ENCODE measurements at regions not wholly inside any gene's neighbourhood (a gene's known extent, or its start where the extent isn't known, plus 50 kb on each side); places are given as distances from the start of the nearest gene placed in this dataset.
"Not testable (repeated sequence)": the region's sequence is repeated elsewhere in the genome, so short reads cannot be mapped to it uniquely, and the experiment has no call there.

- DNase-seq (ENCODE audit: low read depth, low spot score) = no peak
These were observed 473.7 kb upstream of the PODXL start for GRCh38 chr7:132030086-132030568.

GRCh38 chr7:132029369-132030085, 473.1 kb upstream of the PODXL start:
- DNase-seq (ENCODE audit: low read depth, low spot score) = no peak

- no peak for DNase-seq (ENCODE audit: low read depth, low spot score)
These were observed 471.9 kb upstream of the PODXL start for GRCh38 chr7:132028144-132028920.

DNA sequence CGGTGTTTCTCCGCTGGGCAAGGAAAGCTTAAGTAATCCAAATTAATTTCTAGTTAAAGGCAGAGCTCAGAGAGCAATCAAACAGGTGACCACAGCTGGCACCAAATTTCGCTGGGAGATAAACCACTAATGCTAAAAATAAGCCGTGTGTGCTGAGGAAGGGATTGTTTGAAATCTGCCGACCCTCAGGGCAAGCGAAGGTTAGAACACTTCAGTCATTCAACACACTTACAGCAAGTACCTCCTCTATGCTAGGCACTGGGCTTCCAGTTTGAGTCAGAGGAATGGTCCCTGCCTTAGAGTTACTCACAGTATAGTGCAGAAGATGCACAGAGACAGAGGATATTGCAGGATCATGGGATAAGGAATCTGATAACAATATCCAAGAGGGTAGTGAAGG, 467.9 kb upstream of the PODXL start:
- DNase-seq (ENCODE audit: low read depth, low spot score) = no peak

DNA sequence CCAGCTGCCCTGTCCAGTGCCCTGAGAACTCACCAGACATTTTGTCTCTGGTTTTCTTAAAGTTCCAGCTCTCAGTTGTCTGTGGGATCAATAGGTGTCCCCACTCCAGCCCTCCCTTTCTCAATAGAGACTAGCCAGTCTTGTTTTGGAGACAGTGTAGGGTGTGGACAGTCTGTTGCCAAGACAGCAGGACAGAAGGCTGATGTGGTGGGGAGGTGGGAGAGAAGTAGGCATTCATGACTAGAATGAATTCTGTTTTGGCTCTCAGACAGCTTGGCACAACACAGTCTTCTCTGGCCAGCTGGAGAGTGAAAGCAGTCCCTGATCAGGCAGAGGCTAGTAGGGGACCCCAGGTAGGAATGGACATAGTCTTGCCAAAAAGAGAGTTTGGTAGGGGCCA, 467.0 kb upstream of the PODXL start:
- DNase-seq (ENCODE audit: low read depth, low spot score) = no peak

- no peak for DNase-seq (ENCODE audit: low read depth, low spot score)
These were observed 465.8 kb upstream of the PODXL start for GRCh38 chr7:132022188-132022587.

- no peak for DNase-seq (ENCODE audit: low read depth, low spot score)
These were observed 463.3 kb upstream of the PODXL start for GRCh38 chr7:132019703-132020102.

DNA sequence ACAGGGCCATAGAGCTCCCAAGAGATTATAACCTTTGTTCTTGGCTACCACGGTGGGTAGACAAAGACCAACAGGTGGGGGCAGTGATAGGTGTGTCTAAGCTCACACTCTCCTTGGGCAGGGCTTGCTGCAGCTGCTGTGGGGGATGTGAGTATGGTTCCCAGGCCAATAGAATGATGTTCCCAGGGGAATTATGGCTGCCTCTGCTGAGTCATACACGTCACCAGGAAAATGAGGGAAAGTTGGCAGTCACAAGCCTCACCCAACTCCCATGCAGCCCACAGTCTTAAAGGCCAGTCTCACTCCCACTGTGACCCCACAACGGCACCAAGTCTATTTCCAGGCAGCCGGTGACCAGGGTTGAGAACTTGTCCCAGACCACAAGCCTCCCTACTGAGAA, 453.4 kb upstream of the PODXL start:
- DNase-seq (ENCODE audit: low read depth, low spot score) = no peak

DNA sequence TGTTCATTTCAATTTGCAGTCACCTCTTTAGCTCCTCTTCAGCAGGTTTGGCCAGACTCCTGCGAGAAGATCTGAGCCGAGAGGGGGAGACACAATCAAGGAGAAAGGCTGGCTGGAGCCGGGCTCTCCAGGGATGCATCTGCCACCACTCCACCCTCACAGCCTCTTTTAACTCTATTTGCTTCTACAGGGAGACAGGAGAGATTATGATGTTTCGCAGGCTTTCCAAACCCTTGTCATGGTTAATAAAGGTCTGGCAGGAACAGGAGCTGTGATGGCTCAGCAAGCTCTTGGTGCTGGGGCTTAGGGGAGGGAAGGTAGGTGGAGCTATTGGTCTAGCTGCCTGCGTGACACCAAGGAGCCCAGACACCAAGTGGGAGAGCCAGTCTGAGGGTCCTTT, 448.1 kb upstream of the PODXL start:
- no peak for DNase-seq (ENCODE audit: low read depth, low spot score)

DNA sequence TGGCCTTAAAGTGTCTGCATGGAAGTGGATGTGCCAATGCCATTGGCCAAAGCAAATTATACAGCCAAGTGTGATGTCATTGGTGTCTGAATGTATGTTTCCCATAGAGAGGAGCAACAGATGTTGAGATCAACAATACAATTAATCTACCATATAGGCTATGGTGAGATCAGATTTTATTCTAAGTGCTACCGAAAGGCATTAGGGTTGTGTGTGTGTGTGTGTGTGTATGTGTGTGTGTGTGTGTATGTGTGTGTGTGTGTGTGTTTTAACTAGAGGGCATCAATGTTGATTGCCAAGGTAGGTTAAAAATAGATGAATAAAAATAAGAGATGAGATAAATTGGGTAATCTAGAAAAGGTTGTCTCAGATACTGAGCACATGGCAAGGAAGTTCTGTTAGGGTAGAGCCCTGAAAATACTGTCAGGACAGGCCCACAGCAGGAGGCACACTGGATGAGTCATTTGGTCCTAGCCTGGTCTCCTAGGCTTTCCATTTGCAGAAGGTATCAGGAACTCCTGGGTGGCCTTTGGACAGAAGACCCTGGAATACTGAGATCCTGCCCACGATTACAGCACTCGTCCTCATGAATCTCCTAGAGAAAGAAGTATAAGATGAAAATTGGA, 446.0 kb upstream of the PODXL start:
- no peak for DNase-seq (ENCODE audit: low read depth, low spot score)

DNA sequence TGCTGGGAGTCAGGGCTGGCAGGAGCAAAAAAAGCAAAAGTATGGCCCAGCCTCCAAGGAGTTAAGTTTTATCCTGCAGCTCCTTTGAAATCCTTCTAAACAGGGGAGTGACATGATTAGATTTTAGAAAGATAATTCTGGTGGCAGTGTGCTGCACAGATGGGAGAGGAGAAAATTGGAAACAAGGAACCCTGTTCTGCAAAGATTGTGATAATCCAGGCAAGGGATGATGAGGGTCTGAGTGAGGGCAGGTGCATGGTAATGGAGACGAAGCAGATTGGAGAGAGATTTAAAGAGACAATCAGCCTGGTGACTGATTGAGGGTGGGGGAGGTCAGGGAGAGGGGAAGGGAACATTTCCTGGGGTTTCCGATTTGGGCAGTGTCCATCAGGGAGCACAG, 444.7 kb upstream of the PODXL start:
- DNase-seq (ENCODE audit: low read depth, low spot score) = no peak

- DNase-seq (ENCODE audit: low read depth, low spot score) = no peak
These were observed 442.8 kb upstream of the PODXL start for GRCh38 chr7:131999193-131999592.

DNA sequence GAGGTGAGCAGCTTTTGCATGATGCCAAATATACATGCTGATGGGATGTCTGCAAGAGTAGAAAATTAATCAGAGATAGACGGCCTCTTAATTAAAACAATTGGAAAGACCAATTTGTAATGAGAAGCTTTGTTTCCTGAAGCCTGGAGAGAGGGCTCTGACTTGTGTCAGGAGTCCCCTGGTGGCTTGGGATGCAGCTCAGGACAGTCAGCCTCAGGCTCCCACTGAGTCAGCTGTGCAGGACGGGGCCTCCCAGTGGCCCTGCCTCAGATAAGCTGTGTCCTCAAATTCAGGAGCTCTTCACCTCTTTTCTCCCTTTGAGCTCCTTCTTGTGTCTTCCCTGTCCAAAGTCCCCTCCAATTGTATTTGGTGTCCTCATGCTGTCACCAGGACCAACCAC, 438.9 kb upstream of the PODXL start:
- no peak for DNase-seq (ENCODE audit: low read depth, low spot score)

DNA sequence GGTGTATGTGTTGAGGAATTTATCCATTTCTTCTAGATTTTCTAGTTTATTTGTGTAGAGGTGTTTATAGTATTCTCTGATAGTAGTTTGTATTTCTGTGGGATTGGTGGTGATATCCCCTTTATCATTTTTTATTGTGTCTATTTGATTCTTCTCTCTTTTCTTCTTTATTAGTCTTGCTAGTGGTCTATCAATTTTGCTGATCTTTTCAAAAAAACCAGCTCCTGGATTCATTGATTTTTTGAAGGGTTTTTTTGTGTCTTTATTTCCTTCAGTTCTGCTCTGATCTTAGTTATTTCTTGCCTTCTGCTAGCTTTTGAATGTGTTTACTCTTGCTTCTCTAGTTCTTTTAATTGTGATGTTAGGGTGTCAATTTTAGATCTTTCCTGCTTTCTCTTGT, 424.6 kb upstream of the PODXL start:
- not testable (repeated sequence) for DNase-seq (ENCODE audit: low read depth, low spot score)

- DNase-seq (ENCODE audit: low read depth, low spot score) = not testable (repeated sequence)
These were observed 421.7 kb upstream of the PODXL start for GRCh38 chr7:131978118-131978517.

DNA sequence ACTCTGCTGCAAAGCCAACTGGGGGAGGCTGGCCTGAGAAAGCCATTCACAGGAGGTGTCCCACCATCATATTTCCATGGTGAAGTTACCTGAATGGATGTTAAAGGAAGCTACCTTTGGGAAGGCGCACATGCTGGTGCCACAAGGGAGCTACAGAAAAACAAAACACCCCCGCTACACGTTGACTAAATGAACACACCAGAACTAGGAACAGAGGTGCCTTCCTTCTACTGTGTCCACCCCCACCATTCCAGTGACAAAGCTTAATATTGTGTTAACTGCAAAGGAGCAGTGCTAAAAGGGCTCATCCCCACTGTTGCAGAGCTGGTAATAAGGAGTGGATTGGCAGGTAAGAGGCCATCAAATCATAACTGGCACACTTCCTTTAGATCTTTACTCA, 420.0 kb upstream of the PODXL start:
- DNase-seq (ENCODE audit: low read depth, low spot score) = no peak

DNA sequence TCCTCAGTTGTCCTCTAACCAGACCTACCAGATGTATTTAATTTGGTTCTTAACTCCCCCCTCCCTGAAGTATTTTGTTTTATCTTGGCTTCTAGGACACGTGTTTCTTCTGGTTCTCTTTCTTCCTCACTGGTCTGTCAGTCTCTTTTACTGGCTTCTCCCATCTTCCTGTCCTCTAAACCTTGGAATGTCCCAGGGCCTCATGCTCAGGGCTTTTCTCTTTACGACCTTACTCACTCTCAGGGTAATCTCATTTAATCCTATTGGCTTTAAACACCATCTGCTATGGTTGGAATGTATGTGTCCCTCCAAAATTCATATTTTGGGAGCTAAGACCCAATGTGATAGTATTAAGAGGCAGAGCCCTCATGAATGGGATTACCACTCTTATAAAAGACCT, 418.2 kb upstream of the PODXL start:
- no peak for DNase-seq (ENCODE audit: low read depth, low spot score)

DNA sequence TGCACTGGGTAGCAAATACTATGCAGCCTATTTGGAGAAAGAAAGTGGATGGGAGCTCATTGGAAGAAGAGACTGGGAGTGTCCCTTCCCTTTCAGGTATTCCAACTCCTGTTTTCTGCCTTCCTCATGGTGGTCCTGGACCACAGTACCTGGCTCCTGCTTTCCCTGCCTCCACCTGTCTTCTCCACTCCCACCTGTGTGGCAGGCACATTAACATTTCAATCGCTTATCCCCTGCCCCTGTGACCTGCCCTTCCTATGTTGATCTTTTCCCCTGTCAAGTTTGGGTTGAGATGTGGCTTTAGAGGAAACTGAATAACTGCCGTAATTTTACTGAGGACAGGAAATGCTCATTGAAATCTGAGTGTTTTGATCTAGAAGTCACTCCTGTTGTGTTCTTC, 415.8 kb upstream of the PODXL start:
- no peak for DNase-seq (ENCODE audit: low read depth, low spot score)

- DNase-seq (ENCODE audit: low read depth, low spot score) = peak; percentile 1
These were observed 414.2 kb upstream of the PODXL start for GRCh38 chr7:131970602-131971001.

DNA sequence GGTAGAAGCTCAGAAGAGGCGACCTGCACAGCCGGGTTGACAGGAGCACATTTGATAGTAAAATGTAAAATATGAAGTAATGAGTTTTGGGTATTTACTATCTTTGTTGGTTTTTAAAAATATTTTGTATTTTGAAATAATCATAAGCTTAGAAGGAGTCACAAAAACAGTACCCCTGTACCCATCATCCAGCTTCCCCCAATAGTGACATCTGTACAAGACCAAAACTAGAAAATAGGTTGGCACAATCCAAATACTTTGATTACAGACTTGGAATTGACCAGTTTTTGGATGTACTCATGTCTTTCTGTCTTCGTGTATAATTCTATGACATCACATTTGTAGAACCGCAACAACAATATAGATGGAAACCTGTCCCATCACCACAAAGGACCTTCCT, 413.1 kb upstream of the PODXL start:
- DNase-seq (ENCODE audit: low read depth, low spot score) = no peak

- DNase-seq (ENCODE audit: low read depth, low spot score) = no peak
These were observed 410.8 kb upstream of the PODXL start for GRCh38 chr7:131967216-131967730.

- DNase-seq (ENCODE audit: low read depth, low spot score) = no peak
These were observed 407.8 kb upstream of the PODXL start for GRCh38 chr7:131964203-131964602.

Data from pulmonary artery endothelial cell (primary cell).